HAP-1 (cell line): ENCODE measurements at regions not wholly inside any gene's neighbourhood (a gene's known extent, or its start where the extent isn't known, plus 50 kb on each side); places are given as distances from the start of the nearest gene placed in this dataset.

ENCODE experiments used
- DNase-seq, 2 experiments: peaks; one replicate each; pipeline ENCODE4 v3.0.0-alpha.2; 2016 to 2020; ENCODE audit warnings: low spot score in 2 of 2
- H3K27me3 ChIP-seq: fragments of 250-450 bp; sonication (Bioruptor Pico); 2 replicates; pipeline ENCODE4 v1.5.1; 2020; ENCODE audit warnings: low read depth, mild to moderate bottlenecking, moderate library complexity
- H3K36me3 ChIP-seq: fragments of 250-450 bp; sonication (Bioruptor Pico); replicated peaks from 2 replicates; pipeline ENCODE4 v1.5.1; 2020; ENCODE audit warnings: mild to moderate bottlenecking
- H3K4me1 ChIP-seq: fragments of 250-450 bp; sonication (Bioruptor Pico); 2 replicates; pipeline ENCODE4 v1.5.1; 2020; ENCODE audit warnings: mild to moderate bottlenecking
- H3K4me3 ChIP-seq: fragments of 250-450 bp; sonication (Bioruptor Pico); 2 replicates; pipeline ENCODE4 v1.5.1; 2020; ENCODE audit warnings: mild to moderate bottlenecking, moderate library complexity
- H3K9me3 ChIP-seq: fragments of 250-450 bp; sonication (Bioruptor Pico); 2 replicates; pipeline ENCODE4 v1.5.1; 2020; ENCODE audit warnings: mild to moderate bottlenecking, moderate library complexity
- in situ Hi-C: fragments of 300-500 bp; cut with MboI; formaldehyde crosslinking; loops from 3 replicates; pipeline ENCODE4 v1.14.3; 2020; ENCODE audit warnings: low sequenced_read_pairs, inconsistent platforms, mixed read lengths

GRCh38 chr2:129673847-129674711, 305.4 kb upstream of the RAB6C start:
- Histone ChIP-seq H3K36me3 (no peaks in the 10 kb centered on the region), H3K4me3 (no peak overlapping the region), H3K4me1 (no peaks in the 10 kb centered on the region), H3K27me3 (no peaks in the 10 kb centered on the region), H3K9me3 (no peaks in the 10 kb centered on the region)
- DNase-seq: no peak
- in situ Hi-C loops: no loop called here

- H3K4me1 ChIP-seq: no peaks in the 10 kb centered on the region
- no peak for DNase-seq
- H3K27me3 ChIP-seq: no peaks in the 10 kb centered on the region
- no peaks in the 10 kb centered on the region for H3K36me3 ChIP-seq
- no peaks in the 10 kb centered on the region for H3K9me3 ChIP-seq
- no peak overlapping the region for H3K4me3 ChIP-seq
- in situ Hi-C loops: no loop called here
Observed at GRCh38 chr2:129678751-129679150, 300.7 kb upstream of the RAB6C start.

GRCh38 chr2:129681788-129682187, 297.7 kb upstream of the RAB6C start:
- DNase-seq: no peak
- Histone ChIP-seq H3K9me3 (no peaks in the 10 kb centered on the region), H3K27me3 (no peaks in the 10 kb centered on the region), H3K4me1 (no peaks in the 10 kb centered on the region), H3K36me3 (no peaks in the 10 kb centered on the region), H3K4me3 (no peak overlapping the region)
- in situ Hi-C loops: no loop called here

GRCh38 chr2:129689653-129690448, 289.6 kb upstream of the RAB6C start:
- in situ Hi-C loops: no loop called here
- peak in 1 of 2 experiments; percentile 28 for DNase-seq
- H3K27me3 ChIP-seq: no peaks in the 10 kb centered on the region
- no peaks in the 10 kb centered on the region for H3K36me3 ChIP-seq
- no peaks in the 10 kb centered on the region for H3K4me1 ChIP-seq
- H3K9me3 ChIP-seq: no peaks in the 10 kb centered on the region
- H3K4me3 ChIP-seq: no peak overlapping the region

- Histone ChIP-seq H3K9me3 (no peaks in the 10 kb centered on the region), H3K27me3 (no peaks in the 10 kb centered on the region), H3K4me3 (no peak overlapping the region), H3K4me1 (no peaks in the 10 kb centered on the region), H3K36me3 (no peaks in the 10 kb centered on the region)
- DNase-seq: no peak
- in situ Hi-C loops: no loop called here
Observed at GRCh38 chr2:129695496-129695895, 284.0 kb upstream of the RAB6C start.

- no peaks in the 10 kb centered on the region for H3K9me3 ChIP-seq
- DNase-seq: no peak
- H3K4me1 ChIP-seq: no peaks in the 10 kb centered on the region
- no peaks in the 10 kb centered on the region for H3K36me3 ChIP-seq
- no peak overlapping the region for H3K4me3 ChIP-seq
- in situ Hi-C loops: no loop called here
- H3K27me3 ChIP-seq: no peaks in the 10 kb centered on the region
Observed at GRCh38 chr2:129698593-129698992, 280.9 kb upstream of the RAB6C start.

- Histone ChIP-seq H3K36me3 (no peaks in the 10 kb centered on the region), H3K27me3 (no peaks in the 10 kb centered on the region), H3K4me3 (no peak overlapping the region), H3K9me3 (no peaks in the 10 kb centered on the region), H3K4me1 (no peaks in the 10 kb centered on the region)
- in situ Hi-C loops: no loop called here
- DNase-seq: no peak
Observed at GRCh38 chr2:129699781-129700573, 279.5 kb upstream of the RAB6C start.

- no peak for DNase-seq
- no peaks in the 10 kb centered on the region for H3K9me3 ChIP-seq
- in situ Hi-C loops: no loop called here
- H3K4me3 ChIP-seq: no peak overlapping the region
- no peaks in the 10 kb centered on the region for H3K4me1 ChIP-seq
- no peaks in the 10 kb centered on the region for H3K36me3 ChIP-seq
- no peaks in the 10 kb centered on the region for H3K27me3 ChIP-seq
Observed at GRCh38 chr2:129702416-129703176, 276.9 kb upstream of the RAB6C start.

- DNase-seq: no peak
- Histone ChIP-seq H3K36me3 (no peaks in the 10 kb centered on the region), H3K4me1 (no peaks in the 10 kb centered on the region), H3K9me3 (no peaks in the 10 kb centered on the region), H3K27me3 (no peaks in the 10 kb centered on the region), H3K4me3 (no peak overlapping the region)
- in situ Hi-C loops: no loop called here
Observed at GRCh38 chr2:129705085-129705484, 274.4 kb upstream of the RAB6C start.

- no peak for DNase-seq
- Histone ChIP-seq H3K36me3 (no peaks in the 10 kb centered on the region), H3K4me1 (no peaks in the 10 kb centered on the region), H3K4me3 (no peak overlapping the region), H3K27me3 (no peaks in the 10 kb centered on the region), H3K9me3 (no peaks in the 10 kb centered on the region)
- in situ Hi-C loops: no loop called here
Observed at GRCh38 chr2:129707800-129708199, 271.7 kb upstream of the RAB6C start.

GRCh38 chr2:129708221-129708967, 271.1 kb upstream of the RAB6C start:
- no peaks in the 10 kb centered on the region for H3K36me3 ChIP-seq
- no peak for DNase-seq
- in situ Hi-C loops: no loop called here
- H3K4me3 ChIP-seq: no peak overlapping the region
- H3K9me3 ChIP-seq: no peaks in the 10 kb centered on the region
- H3K27me3 ChIP-seq: no peaks in the 10 kb centered on the region
- H3K4me1 ChIP-seq: no peaks in the 10 kb centered on the region

GRCh38 chr2:129709001-129709955, 270.2 kb upstream of the RAB6C start:
- Histone ChIP-seq H3K4me3 (no peak overlapping the region), H3K27me3 (0 out of 2 replicates have a peak, but pooled peaks cover 4% of the 10 kb centered on the region), H3K4me1 (no peaks in the 10 kb centered on the region), H3K36me3 (no peaks in the 10 kb centered on the region), H3K9me3 (no peaks in the 10 kb centered on the region)
- DNase-seq: no peak
- in situ Hi-C loops: no loop called here
